ENCODE measurements at regions not wholly inside any gene's neighbourhood (a gene's known extent, or its start where the extent isn't known, plus 50 kb on each side); places are given as distances from the start of the nearest gene placed in this dataset.
"Not testable (repeated sequence)": the region's sequence is repeated elsewhere in the genome, so short reads cannot be mapped to it uniquely, and the experiment has no call there.

GRCh38 chr5:103990064-103990463, 427.5 kb upstream of the NUDT12 start:
- DNase-seq = no peak

GRCh38 chr5:103981592-103981991, 419.0 kb upstream of the NUDT12 start:
- no peak for DNase-seq

DNA sequence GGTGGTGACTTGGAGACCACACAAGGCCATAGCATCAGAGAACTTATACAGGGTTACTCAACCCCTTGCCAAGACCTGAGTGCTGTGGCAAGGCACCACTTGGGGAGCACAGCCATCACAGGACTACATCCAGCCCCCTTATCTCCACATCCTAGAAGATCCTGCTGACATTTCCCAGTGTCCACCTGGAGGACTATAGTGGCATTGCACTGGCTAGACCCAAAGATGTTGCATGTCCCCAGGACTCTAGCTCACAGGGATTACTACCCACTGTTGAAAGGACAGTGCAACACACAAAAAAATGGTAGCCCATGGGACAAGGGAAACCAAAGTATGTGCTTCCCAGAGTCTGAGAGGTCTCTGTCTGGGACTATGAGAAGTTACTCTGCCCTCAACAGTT, 411.1 kb upstream of the NUDT12 start:
- DNase-seq = no peak

GRCh38 chr5:103966295-103966694, 403.7 kb upstream of the NUDT12 start:
- DNase-seq = not testable (repeated sequence)

DNA sequence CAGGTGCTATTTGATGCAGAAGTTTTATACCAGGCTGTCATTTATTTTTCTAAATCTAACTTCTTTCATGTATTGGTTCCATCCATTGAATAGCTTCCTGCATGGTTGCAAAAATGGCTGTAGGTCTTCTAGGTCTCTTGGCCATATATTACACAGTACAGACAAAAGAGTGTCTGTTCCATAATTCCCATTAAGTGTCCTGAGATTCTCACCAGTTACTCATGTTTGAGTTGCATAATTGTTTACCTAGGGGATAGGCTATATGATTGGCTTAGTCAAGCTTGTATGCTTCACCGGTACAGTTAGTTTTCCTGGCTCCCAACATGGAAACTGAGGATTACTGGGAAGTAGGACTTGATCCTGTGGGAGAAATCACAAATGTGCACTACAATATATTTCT, 399.4 kb upstream of the NUDT12 start:
- no peak for DNase-seq

DNA sequence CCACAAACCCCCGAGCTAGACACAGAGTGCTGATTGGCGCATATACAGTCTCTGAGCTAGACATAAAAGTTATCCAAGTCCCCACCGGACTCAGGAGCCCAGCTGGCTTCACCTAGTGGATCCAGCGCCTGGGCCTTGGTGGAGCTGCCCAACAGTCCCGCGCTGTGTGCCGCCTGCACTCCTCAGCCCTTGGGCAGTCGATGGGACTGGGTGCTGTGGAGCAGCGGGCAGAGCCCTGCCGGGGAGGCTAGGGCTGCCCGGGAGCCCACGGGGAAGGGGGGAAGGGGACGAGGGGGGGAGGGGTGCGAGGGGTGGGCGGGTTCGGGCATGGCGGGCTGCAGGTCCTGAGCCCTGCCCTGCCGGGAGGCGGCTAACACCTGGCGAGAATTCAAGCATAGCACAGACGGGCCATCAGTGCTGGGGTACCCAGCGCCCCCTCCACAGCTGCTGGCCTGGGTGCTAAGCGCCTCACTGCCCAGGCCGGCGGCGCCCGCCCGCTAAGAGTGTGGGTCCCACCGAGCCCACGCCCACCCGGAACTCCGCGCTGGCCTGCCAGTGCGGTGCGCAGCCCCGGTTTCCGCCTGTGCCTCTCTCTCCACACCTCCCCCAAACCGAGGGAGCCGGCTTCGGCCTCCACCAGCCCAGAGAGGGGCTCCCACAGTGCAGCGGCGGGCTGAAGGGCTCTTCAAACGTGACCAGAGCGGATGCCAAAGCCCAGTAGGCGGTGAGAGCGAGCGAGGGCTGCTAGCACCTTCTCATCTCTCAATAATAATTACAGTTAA, 391.2 kb upstream of the NUDT12 start:
- no peak for DNase-seq

DNA sequence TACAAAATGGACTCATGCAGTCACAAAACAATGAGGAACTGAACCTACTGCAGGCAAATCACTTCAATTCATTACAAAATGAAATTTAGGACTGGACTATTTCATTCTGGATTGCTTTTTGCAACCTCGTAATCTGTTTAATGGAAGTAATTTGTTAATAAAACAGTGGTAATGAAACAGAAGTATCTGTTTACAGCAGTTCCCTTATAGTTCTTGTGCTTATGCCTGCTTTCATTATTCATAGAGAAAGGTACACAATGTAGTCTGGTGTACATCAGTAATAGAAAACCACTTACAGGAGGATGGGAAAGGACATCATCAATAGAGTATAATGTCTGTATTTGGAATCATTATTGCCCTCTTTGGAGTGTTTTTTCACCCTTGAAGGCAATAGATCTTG, 389.2 kb upstream of the NUDT12 start:
- DNase-seq = no peak

GRCh38 chr5:103943230-103943629, 380.6 kb upstream of the NUDT12 start:
- no peak for DNase-seq

GRCh38 chr5:103942587-103943186, 380.1 kb upstream of the NUDT12 start:
- no peak for DNase-seq

DNA sequence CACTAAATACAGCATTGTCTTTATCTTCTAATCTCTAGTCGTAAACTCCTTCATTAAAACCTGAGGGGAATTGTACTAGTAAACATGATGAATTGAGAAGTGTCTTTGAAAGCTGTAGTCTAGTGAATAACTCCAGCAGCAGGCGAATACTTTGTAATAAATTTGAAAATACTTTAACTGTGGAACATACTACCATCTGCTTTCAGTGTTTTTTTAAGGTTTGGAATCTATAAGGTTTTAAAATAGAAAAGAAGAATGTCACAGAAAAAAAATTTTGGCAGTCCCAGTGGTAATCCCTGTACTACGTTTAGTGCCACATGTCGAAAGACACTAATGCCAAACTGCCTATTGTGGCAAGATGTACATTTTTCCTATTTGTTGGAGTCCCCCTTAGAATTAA, 379.0 kb upstream of the NUDT12 start:
- DNase-seq = no peak

- no peak for DNase-seq
Observed at GRCh38 chr5:103938146-103938695, 375.6 kb upstream of the NUDT12 start.

DNA sequence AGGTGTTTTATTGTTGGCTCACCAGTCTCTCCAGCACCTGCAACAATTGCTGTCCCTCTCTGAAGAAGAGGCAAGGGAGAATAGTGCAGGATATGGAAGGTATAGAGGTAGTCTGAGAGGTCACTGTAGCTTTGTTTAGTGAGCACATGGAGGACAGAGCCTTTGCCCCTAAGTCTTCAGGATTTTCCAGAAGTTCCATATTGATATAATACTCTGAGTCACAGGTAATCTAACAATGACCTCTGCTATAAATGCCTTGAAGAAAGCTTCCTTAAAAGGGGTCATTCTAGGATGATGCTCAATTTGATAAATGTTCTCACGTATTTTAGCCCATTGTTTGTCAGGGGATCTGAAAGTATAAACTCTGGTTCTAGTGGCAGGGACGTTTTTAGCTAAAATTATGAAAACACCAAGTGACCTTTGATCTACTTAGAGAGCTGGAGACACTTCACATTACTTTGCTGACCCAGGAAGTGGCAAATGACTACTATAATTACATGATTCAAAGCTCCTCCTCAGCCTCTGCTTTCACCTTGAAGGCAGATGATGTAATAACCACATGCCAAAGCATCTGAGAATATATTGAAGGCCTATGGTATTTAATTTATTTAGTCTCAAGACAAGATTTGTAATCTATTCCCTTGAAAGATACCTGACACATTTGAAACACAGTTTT, 366.9 kb upstream of the NUDT12 start:
- DNase-seq = no peak

- DNase-seq = no peak
Observed at GRCh38 chr5:103927739-103928138, 365.1 kb upstream of the NUDT12 start.

DNA sequence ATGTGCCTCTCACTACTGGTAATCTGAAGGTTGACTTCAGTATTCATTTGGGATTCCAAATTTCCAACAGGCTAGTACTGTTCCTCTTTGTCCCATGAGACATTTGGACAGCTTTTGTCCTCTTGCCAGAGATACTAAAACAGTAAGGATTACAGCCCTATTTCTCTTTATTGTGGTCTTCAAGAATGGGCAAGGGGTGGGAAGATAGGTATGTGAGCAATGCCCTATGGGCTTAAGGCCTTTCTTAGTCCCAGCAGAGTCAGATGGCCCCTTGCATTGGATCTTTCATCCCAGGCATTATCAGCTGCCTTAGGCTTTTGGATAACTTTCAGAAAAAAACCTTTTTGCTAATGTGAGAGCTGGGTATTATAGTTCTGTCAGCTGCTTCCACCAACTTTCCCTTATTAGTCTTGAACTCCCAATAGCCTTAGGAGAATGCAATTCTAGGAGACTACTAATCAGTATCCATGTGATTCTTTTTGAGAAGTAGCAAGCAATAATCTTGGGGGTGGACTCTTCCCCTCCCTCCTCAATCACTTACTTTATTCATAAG, 361.1 kb upstream of the NUDT12 start:
- DNase-seq = no peak

GRCh38 chr5:103919506-103919905, 356.9 kb upstream of the NUDT12 start:
- no peak for DNase-seq

GRCh38 chr5:103918668-103919367, 356.2 kb upstream of the NUDT12 start:
- DNase-seq = no peak

DNA sequence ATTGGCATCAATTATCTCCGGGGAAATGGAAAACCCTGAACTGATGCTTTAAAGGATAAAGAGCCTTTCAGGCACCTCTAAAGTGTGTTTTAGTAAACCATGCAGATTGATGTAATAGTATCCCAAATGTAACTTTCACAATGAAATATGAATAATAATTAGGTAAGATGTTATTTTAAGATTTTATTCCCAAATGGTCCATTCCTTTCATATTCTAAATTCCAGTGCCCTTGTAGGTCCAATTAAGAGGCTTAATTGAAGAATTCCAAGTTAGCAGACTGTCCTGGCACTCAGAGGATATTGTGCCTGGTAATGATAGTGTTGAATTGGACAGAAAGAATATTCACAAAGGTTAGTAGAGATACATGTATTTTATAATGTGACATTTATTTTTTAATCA, 352.5 kb upstream of the NUDT12 start:
- no peak for DNase-seq

GRCh38 chr5:103910786-103911185, 348.2 kb upstream of the NUDT12 start:
- no peak for DNase-seq

- DNase-seq = no peak
Observed at GRCh38 chr5:103910011-103910410, 347.4 kb upstream of the NUDT12 start.

DNA sequence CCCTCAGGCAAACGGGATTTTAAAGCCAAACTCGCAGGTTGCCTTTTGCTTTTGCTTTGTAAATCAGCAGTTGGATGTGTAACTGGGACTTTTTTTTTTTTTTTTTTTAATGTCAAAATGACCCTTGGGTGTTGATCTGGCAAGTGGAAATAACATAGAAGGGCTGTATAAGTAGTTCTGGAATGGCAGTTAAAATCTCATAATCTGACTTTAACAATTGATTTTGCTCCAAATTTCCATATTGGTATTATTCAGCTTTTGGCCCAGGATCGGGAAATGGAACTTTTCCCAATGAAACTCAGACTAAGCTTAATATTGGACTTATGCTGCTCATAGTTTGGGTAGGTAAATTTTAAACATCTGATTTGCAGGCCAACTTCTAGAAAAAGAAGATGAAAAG, 346.8 kb upstream of the NUDT12 start:
- no peak for DNase-seq

GRCh38 chr5:103908336-103909080, 345.9 kb upstream of the NUDT12 start:
- no peak for DNase-seq

GRCh38 chr5:103907001-103907400, 344.4 kb upstream of the NUDT12 start:
- no peak for DNase-seq

All from DMS 273 treated with DMSO at 0.1 percent for 48 hours (cell line).